RWPE2 (cell line): ENCODE measurements at regions not wholly inside any gene's neighbourhood (a gene's known extent, or its start where the extent isn't known, plus 50 kb on each side); places are given as distances from the start of the nearest gene placed in this dataset.
"Not testable (repeated sequence)": the region's sequence is repeated elsewhere in the genome, so short reads cannot be mapped to it uniquely, and the experiment has no call there.

ENCODE experiments used
- ATAC-seq: fragments of 200-7000 bp; cut with Tn5 transposase; 3 replicates; pipeline ENCODE4 v1.9.1; 2021; ENCODE audit warnings: low read depth
- DNase-seq: peaks from one replicate; pipeline ENCODE4 v3.0.0-alpha.2; 2020; ENCODE audit warnings: low spot score
- H3K27ac ChIP-seq: fragments of 450-650 bp; 2 replicates; pipeline ENCODE4 v1.5.1; 2017; ENCODE audit warnings: mild to moderate bottlenecking; ENCODE audit not compliant: poor library complexity, severe bottlenecking
- H3K27me3 ChIP-seq: fragments of 250-450 bp; sonication (Bioruptor Pico); 2 replicates; pipeline ENCODE4 v1.5.1; 2021; ENCODE audit warnings: mild to moderate bottlenecking, moderate library complexity; ENCODE audit not compliant: insufficient read depth, poor library complexity, severe bottlenecking
- H3K36me3 ChIP-seq: fragments of 250-450 bp; sonication (Bioruptor Pico); 2 replicates; pipeline ENCODE4 v1.5.1; 2020; ENCODE audit warnings: low read depth, mild to moderate bottlenecking, moderate library complexity
- H3K4me1 ChIP-seq: fragments of 250-450 bp; sonication (Bioruptor Pico); 2 replicates; pipeline ENCODE4 v1.5.1; 2021; ENCODE audit warnings: mild to moderate bottlenecking, moderate library complexity; ENCODE audit not compliant: insufficient read depth, poor library complexity, severe bottlenecking
- H3K4me3 ChIP-seq: fragments of 250-450 bp; sonication (Bioruptor Pico); 2 replicates; pipeline ENCODE4 v1.5.1; 2021; ENCODE audit warnings: mild to moderate bottlenecking, moderate library complexity; ENCODE audit not compliant: severe bottlenecking
- H3K9me3 ChIP-seq: fragments of 250-450 bp; sonication (Bioruptor Pico); 2 replicates; pipeline ENCODE4 v1.5.1; 2021; ENCODE audit warnings: mild to moderate bottlenecking, moderate library complexity; ENCODE audit not compliant: severe bottlenecking
- TF ChIP-seq, protein P1 (sequence below): fragments of 450-650 bp; IDR thresholded peaks from one replicate; pipeline ENCODE4 v1.5.1; 2017; ENCODE audit warnings: mild to moderate bottlenecking, moderate library complexity; ENCODE audit not compliant: poor library complexity, severe bottlenecking

- Histone ChIP-seq H3K36me3 (no peaks in the 10 kb centered on the region; the same call in 1 of the 2 replicates), H3K27ac (no peak overlapping the region), H3K4me3 (peak overlapping the region; percentile 32), H3K9me3 (no peaks in the 10 kb centered on the region), H3K4me1 (peaks cover 4% of the 10 kb centered on the region), H3K27me3 (no peaks in the 10 kb centered on the region)
- ATAC-seq (peak; percentile 82), DNase-seq (no peak)
- TF ChIP-seq, protein P1, sequence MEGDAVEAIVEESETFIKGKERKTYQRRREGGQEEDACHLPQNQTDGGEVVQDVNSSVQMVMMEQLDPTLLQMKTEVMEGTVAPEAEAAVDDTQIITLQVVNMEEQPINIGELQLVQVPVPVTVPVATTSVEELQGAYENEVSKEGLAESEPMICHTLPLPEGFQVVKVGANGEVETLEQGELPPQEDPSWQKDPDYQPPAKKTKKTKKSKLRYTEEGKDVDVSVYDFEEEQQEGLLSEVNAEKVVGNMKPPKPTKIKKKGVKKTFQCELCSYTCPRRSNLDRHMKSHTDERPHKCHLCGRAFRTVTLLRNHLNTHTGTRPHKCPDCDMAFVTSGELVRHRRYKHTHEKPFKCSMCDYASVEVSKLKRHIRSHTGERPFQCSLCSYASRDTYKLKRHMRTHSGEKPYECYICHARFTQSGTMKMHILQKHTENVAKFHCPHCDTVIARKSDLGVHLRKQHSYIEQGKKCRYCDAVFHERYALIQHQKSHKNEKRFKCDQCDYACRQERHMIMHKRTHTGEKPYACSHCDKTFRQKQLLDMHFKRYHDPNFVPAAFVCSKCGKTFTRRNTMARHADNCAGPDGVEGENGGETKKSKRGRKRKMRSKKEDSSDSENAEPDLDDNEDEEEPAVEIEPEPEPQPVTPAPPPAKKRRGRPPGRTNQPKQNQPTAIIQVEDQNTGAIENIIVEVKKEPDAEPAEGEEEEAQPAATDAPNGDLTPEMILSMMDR = peak; percentile 80
Measured at GRCh38 chr21:36260030-36260787, 59.8 kb upstream of the MORC3 start.

DNA sequence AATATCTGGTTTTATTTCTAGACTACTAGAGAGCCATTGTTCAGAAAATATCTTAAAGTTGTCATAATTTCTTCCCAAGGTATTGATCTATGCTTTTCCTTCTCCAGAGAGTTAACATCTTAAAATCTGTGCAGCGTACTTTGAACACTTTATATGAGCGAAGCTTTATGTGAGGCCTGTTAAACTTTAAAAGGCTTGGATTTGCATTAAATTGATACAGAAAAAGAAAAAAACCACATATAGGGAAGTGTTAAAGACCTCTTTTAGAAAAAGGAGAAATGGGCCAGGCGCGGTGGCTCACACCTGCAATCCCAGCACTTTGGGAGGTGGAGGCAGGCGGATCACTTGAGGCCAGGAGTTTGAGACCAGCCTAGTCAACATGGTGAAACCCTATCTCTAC is 59.2 kb upstream of the MORC3 start:
- Histone ChIP-seq H3K27me3 (no peaks in the 10 kb centered on the region), H3K4me1 (peaks cover 4% of the 10 kb centered on the region), H3K27ac (no peak overlapping the region), H3K4me3 (peak overlapping the region; percentile 32), H3K36me3 (no peaks in the 10 kb centered on the region; the same call in 1 of the 2 replicates), H3K9me3 (no peaks in the 10 kb centered on the region)
- ATAC-seq = no peak
- TF ChIP-seq, protein P1 = peak; percentile 48
- DNase-seq = no peak

DNA sequence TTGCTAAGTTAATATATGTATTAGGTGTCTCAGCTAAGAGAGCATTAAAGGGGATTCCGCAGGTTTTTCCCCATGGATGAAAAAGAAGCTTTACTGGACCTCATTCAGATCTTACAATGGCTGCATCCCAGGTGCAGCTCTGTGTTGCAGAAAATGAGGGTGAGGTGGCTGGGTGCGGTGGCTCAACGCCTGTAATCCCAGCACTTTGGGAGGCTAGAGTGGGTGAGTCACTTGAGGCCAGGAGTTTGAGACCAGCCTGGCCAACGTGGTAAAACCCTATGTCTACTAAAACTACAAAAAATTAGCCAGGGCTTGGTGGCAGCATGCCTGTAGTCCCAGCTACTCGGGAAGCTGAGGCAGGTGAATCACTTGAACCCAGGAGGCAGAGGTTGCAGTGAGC is 58.5 kb upstream of the MORC3 start:
- Histone ChIP-seq H3K4me3 (no peak overlapping the region), H3K27ac (no peak overlapping the region), H3K36me3 (no peaks in the 10 kb centered on the region), H3K27me3 (no peaks in the 10 kb centered on the region), H3K9me3 (no peaks in the 10 kb centered on the region), H3K4me1 (peaks cover 4% of the 10 kb centered on the region)
- DNase-seq (no peak), ATAC-seq (no peak)
- TF ChIP-seq, protein P1 = no peak

- DNase-seq (no peak), ATAC-seq (no peak)
- Histone ChIP-seq H3K27me3 (no peaks in the 10 kb centered on the region), H3K36me3 (no peaks in the 10 kb centered on the region), H3K9me3 (no peaks in the 10 kb centered on the region), H3K27ac (no peak overlapping the region), H3K4me3 (no peak overlapping the region), H3K4me1 (peaks cover 4% of the 10 kb centered on the region)
- TF ChIP-seq, protein P1 = no peak
Measured at GRCh38 chr21:36263797-36264196, 56.2 kb upstream of the MORC3 start.

- DNase-seq = no peak
- ATAC-seq = no peak
- Histone ChIP-seq H3K36me3 (no peaks in the 10 kb centered on the region), H3K9me3 (no peaks in the 10 kb centered on the region), H3K4me1 (peaks cover 14% of the 10 kb centered on the region), H3K27me3 (no peaks in the 10 kb centered on the region), H3K4me3 (no peak overlapping the region), H3K27ac (no peak overlapping the region)
- TF ChIP-seq, protein P1 = no peak
Measured at GRCh38 chr21:36265431-36265830, 54.6 kb upstream of the MORC3 start.

- not testable (repeated sequence) for H3K4me3 ChIP-seq, DNase-seq, H3K27ac ChIP-seq, H3K27me3 ChIP-seq, H3K36me3 ChIP-seq, H3K9me3 ChIP-seq, ATAC-seq
- peaks cover 10% of the 10 kb centered on the region for H3K4me1 ChIP-seq
Measured at GRCh38 chr21:36267828-36268227, 52.2 kb upstream of the MORC3 start.

- not testable (repeated sequence) for ATAC-seq, H3K27ac ChIP-seq, H3K36me3 ChIP-seq, DNase-seq, H3K27me3 ChIP-seq, H3K4me3 ChIP-seq, H3K9me3 ChIP-seq
- peaks cover 10% of the 10 kb centered on the region for H3K4me1 ChIP-seq
Measured at GRCh38 chr21:36268264-36268663, 51.7 kb upstream of the MORC3 start.
